ENCODE measurements at regions not wholly inside any gene's neighbourhood (a gene's known extent, or its start where the extent isn't known, plus 50 kb on each side); places are given as distances from the start of the nearest gene placed in this dataset.

DNA sequence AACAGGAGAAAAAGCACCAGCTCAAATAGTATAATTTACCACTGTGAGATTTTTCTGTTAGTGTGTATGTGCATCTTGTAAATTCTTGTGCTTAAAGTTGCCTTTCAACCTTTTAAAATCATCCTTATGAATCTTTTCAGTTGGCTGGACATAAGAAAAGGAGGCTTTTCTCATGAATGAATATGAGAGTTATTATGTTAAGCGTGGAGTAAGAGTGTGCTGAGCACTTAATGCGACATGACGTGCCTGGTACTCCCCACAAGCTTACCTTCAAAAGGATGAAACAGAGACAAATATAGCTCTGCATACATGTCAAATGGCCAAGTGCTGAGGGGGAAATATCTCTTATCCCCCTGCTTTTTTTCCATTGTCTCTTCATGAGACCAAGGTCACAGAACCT, 85.3 kb upstream of the ADGRL2 start:
- H3K36me3 ChIP-seq (ENCODE audit: control insufficient read depth in 1 of 2, insufficient read depth in 2 of 2, low read length in 2 of 2): no peaks in the 10 kb centered on the region
- no peak overlapping the region for H3K4me3 ChIP-seq (ENCODE audit: low read depth in 1 of 2, low read length in 2 of 2)
- no peaks in the 10 kb centered on the region for H3K4me1 ChIP-seq (ENCODE audit: control insufficient read depth in 1 of 2, insufficient read depth in 2 of 2, low read length in 2 of 2)
- H3K9me3 ChIP-seq (ENCODE audit: control insufficient read depth in 1 of 2, low read length in 2 of 2): no peaks in the 10 kb centered on the region
- no peak overlapping the region for H3K27ac ChIP-seq (ENCODE audit: low read depth, low read length)
- no peak overlapping the region for H3K9ac ChIP-seq (ENCODE audit: low read depth in 1 of 2, low read length in 2 of 2)
- H3K27me3 ChIP-seq (ENCODE audit: control insufficient read depth in 1 of 2, insufficient read depth in 2 of 2, low read length in 2 of 2): no peaks in the 10 kb centered on the region

DNA sequence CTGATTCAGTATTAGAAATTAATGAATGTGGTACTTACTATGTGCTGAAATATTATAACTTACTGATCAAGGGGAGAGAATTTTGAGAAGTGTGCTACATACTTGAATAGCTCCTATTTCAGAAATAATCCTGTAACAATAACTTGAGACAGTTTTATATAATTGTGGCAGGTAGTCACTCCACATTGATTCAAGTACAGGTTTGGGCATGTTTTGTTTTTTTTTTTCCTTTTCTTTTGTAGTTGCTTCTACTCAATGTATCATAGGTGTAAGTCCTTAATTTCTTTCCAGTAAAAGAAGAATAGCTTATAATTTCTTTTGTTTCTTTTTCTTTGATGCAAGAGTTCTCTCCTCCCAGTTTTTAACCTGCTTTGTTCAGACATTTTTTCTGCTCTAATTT, 86.1 kb upstream of the ADGRL2 start:
- no peaks in the 10 kb centered on the region for H3K27me3 ChIP-seq (ENCODE audit: control insufficient read depth in 1 of 2, insufficient read depth in 2 of 2, low read length in 2 of 2)
- no peak overlapping the region for H3K27ac ChIP-seq (ENCODE audit: low read depth, low read length)
- H3K4me3 ChIP-seq (ENCODE audit: low read depth in 1 of 2, low read length in 2 of 2): no peak overlapping the region
- H3K9ac ChIP-seq (ENCODE audit: low read depth in 1 of 2, low read length in 2 of 2): no peak overlapping the region
- no peaks in the 10 kb centered on the region for H3K9me3 ChIP-seq (ENCODE audit: control insufficient read depth in 1 of 2, low read length in 2 of 2)
- no peaks in the 10 kb centered on the region for H3K4me1 ChIP-seq (ENCODE audit: control insufficient read depth in 1 of 2, insufficient read depth in 2 of 2, low read length in 2 of 2)
- H3K36me3 ChIP-seq (ENCODE audit: control insufficient read depth in 1 of 2, insufficient read depth in 2 of 2, low read length in 2 of 2): no peaks in the 10 kb centered on the region

DNA sequence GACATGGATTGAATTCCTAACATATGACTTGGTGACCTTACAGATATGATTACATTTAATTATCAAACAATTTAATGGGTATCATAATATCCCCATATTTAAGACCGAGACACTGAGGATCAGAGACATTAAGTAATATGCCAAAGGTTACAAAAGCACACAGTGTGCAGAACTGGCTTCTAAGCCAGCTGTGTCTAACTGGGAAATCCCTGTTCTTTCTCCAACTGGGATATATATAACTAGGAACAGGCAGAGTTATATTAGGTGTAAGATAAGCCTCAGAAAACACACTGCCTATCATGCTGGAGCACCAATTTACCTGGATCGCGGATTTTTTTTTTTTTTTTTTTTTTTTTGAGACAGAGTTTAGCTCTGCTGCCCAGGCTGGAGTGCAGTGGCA, 88.3 kb upstream of the ADGRL2 start:
- Histone ChIP-seq H3K27me3 (ENCODE audit: control insufficient read depth in 1 of 2, insufficient read depth in 2 of 2, low read length in 2 of 2) (no peaks in the 10 kb centered on the region), H3K9me3 (ENCODE audit: control insufficient read depth in 1 of 2, low read length in 2 of 2) (no peaks in the 10 kb centered on the region), H3K4me1 (ENCODE audit: control insufficient read depth in 1 of 2, insufficient read depth in 2 of 2, low read length in 2 of 2) (no peaks in the 10 kb centered on the region), H3K9ac (ENCODE audit: low read depth in 1 of 2, low read length in 2 of 2) (no peak overlapping the region), H3K36me3 (ENCODE audit: control insufficient read depth in 1 of 2, insufficient read depth in 2 of 2, low read length in 2 of 2) (no peaks in the 10 kb centered on the region), H3K4me3 (ENCODE audit: low read depth in 1 of 2, low read length in 2 of 2) (no peak overlapping the region), H3K27ac (ENCODE audit: low read depth, low read length) (no peak overlapping the region)

- H3K4me1 ChIP-seq (ENCODE audit: control insufficient read depth in 1 of 2, insufficient read depth in 2 of 2, low read length in 2 of 2): no peaks in the 10 kb centered on the region
- no peak overlapping the region for H3K9ac ChIP-seq (ENCODE audit: low read depth in 1 of 2, low read length in 2 of 2)
These were observed 89.9 kb upstream of the ADGRL2 start for GRCh38 chr1:81710857-81711256.

GRCh38 chr1:81708250-81708649, 92.5 kb upstream of the ADGRL2 start:
- peaks cover 0 to 4% of the 10 kb centered on the region in 2 donors for H3K4me1 ChIP-seq (ENCODE audit: control insufficient read depth in 1 of 2, insufficient read depth in 2 of 2, low read length in 2 of 2)
- H3K9me3 ChIP-seq (ENCODE audit: control insufficient read depth in 1 of 2, low read length in 2 of 2): no peaks in the 10 kb centered on the region
- H3K9ac ChIP-seq (ENCODE audit: low read depth in 1 of 2, low read length in 2 of 2): no peak overlapping the region

More at GRCh38 chr1:81710857-81711256, 89.9 kb upstream of the ADGRL2 start:
- Histone ChIP-seq H3K4me3 (ENCODE audit: low read depth in 1 of 2, low read length in 2 of 2) (no peak overlapping the region), H3K27ac (ENCODE audit: low read depth, low read length) (no peak overlapping the region), H3K27me3 (ENCODE audit: control insufficient read depth in 1 of 2, insufficient read depth in 2 of 2, low read length in 2 of 2) (no peaks in the 10 kb centered on the region), H3K9me3 (ENCODE audit: control insufficient read depth in 1 of 2, low read length in 2 of 2) (no peaks in the 10 kb centered on the region), H3K36me3 (ENCODE audit: control insufficient read depth in 1 of 2, insufficient read depth in 2 of 2, low read length in 2 of 2) (no peaks in the 10 kb centered on the region)

DNA sequence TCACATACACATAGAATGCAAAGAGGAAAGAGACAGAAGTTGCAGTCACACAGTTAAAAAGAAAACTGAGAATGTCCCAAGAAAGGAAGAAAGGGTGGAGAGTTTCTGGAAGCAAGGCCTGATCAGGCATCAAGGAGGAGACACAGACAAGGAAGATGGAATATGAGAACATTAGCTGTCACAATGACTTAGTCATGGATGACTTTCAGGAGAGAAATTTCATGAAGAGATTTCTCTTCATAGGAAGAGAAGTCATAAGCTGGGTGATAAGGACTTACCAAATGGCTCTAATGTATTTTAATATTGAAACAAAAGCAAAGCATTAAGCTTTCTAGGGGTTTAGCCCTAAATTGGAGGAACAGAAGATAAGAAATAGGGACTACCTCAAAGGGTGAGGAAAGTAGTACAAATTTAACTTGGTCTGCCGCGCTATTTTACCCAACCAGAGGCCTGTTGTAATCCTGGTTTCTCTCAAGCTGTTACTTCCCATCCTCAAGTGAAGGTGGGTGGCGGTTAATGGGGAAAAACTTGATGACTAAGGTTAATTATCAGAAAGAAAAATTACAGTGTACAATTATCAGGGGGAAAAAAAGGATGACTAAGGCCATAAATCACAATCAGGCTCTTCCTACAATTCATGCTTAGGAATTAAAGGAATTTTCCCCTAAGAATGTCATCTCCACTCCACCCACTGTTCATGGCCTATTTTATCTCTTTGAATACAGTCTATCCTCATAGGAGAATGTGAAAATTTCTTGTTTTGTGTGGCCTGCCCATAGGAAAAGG, 93.9 kb upstream of the ADGRL2 start:
- Histone ChIP-seq H3K9ac (ENCODE audit: low read depth in 1 of 2, low read length in 2 of 2) (no peak overlapping the region), H3K36me3 (ENCODE audit: control insufficient read depth in 1 of 2, insufficient read depth in 2 of 2, low read length in 2 of 2) (no peaks in the 10 kb centered on the region), H3K9me3 (ENCODE audit: control insufficient read depth in 1 of 2, low read length in 2 of 2) (no peaks in the 10 kb centered on the region), H3K27me3 (ENCODE audit: control insufficient read depth in 1 of 2, insufficient read depth in 2 of 2, low read length in 2 of 2) (no peaks in the 10 kb centered on the region), H3K27ac (ENCODE audit: low read depth, low read length) (no peak overlapping the region), H3K4me1 (ENCODE audit: control insufficient read depth in 1 of 2, insufficient read depth in 2 of 2, low read length in 2 of 2) (peaks cover 0 to 4% of the 10 kb centered on the region in 2 donors), H3K4me3 (ENCODE audit: low read depth in 1 of 2, low read length in 2 of 2) (no peak overlapping the region)

More at GRCh38 chr1:81708250-81708649, 92.5 kb upstream of the ADGRL2 start:
- Histone ChIP-seq H3K27me3 (ENCODE audit: control insufficient read depth in 1 of 2, insufficient read depth in 2 of 2, low read length in 2 of 2) (no peaks in the 10 kb centered on the region), H3K4me3 (ENCODE audit: low read depth in 1 of 2, low read length in 2 of 2) (no peak overlapping the region), H3K36me3 (ENCODE audit: control insufficient read depth in 1 of 2, insufficient read depth in 2 of 2, low read length in 2 of 2) (no peaks in the 10 kb centered on the region), H3K27ac (ENCODE audit: low read depth, low read length) (no peak overlapping the region)

- Histone ChIP-seq H3K27ac (ENCODE audit: low read depth, low read length) (no peak overlapping the region), H3K4me3 (ENCODE audit: low read depth in 1 of 2, low read length in 2 of 2) (no peak overlapping the region), H3K36me3 (ENCODE audit: control insufficient read depth in 1 of 2, insufficient read depth in 2 of 2, low read length in 2 of 2) (no peaks in the 10 kb centered on the region), H3K9ac (ENCODE audit: low read depth in 1 of 2, low read length in 2 of 2) (no peak overlapping the region), H3K9me3 (ENCODE audit: control insufficient read depth in 1 of 2, low read length in 2 of 2) (no peaks in the 10 kb centered on the region), H3K27me3 (ENCODE audit: control insufficient read depth in 1 of 2, insufficient read depth in 2 of 2, low read length in 2 of 2) (no peaks in the 10 kb centered on the region), H3K4me1 (ENCODE audit: control insufficient read depth in 1 of 2, insufficient read depth in 2 of 2, low read length in 2 of 2) (peaks cover 0 to 4% of the 10 kb centered on the region in 2 donors)
These were observed 96.8 kb upstream of the ADGRL2 start for GRCh38 chr1:81703756-81704463.

GRCh38 chr1:81703391-81703755, 97.4 kb upstream of the ADGRL2 start:
- no peak overlapping the region for H3K9ac ChIP-seq (ENCODE audit: low read depth in 1 of 2, low read length in 2 of 2)
- no peak overlapping the region for H3K27ac ChIP-seq (ENCODE audit: low read depth, low read length)
- H3K27me3 ChIP-seq (ENCODE audit: control insufficient read depth in 1 of 2, insufficient read depth in 2 of 2, low read length in 2 of 2): no peaks in the 10 kb centered on the region
- no peaks in the 10 kb centered on the region for H3K9me3 ChIP-seq (ENCODE audit: control insufficient read depth in 1 of 2, low read length in 2 of 2)
- no peaks in the 10 kb centered on the region for H3K36me3 ChIP-seq (ENCODE audit: control insufficient read depth in 1 of 2, insufficient read depth in 2 of 2, low read length in 2 of 2)
- peaks cover 0 to 4% of the 10 kb centered on the region in 2 donors for H3K4me1 ChIP-seq (ENCODE audit: control insufficient read depth in 1 of 2, insufficient read depth in 2 of 2, low read length in 2 of 2)
- H3K4me3 ChIP-seq (ENCODE audit: low read depth in 1 of 2, low read length in 2 of 2): no peak overlapping the region

GRCh38 chr1:81702903-81703302, 97.8 kb upstream of the ADGRL2 start:
- H3K4me3 ChIP-seq (ENCODE audit: low read depth in 1 of 2, low read length in 2 of 2): no peak overlapping the region
- H3K36me3 ChIP-seq (ENCODE audit: control insufficient read depth in 1 of 2, insufficient read depth in 2 of 2, low read length in 2 of 2): no peaks in the 10 kb centered on the region
- H3K9me3 ChIP-seq (ENCODE audit: control insufficient read depth in 1 of 2, low read length in 2 of 2): no peaks in the 10 kb centered on the region
- no peaks in the 10 kb centered on the region for H3K27me3 ChIP-seq (ENCODE audit: control insufficient read depth in 1 of 2, insufficient read depth in 2 of 2, low read length in 2 of 2)
- H3K9ac ChIP-seq (ENCODE audit: low read depth in 1 of 2, low read length in 2 of 2): no peak overlapping the region
- no peak overlapping the region for H3K27ac ChIP-seq (ENCODE audit: low read depth, low read length)
- peaks cover 0 to 4% of the 10 kb centered on the region in 2 donors for H3K4me1 ChIP-seq (ENCODE audit: control insufficient read depth in 1 of 2, insufficient read depth in 2 of 2, low read length in 2 of 2)

- Histone ChIP-seq H3K36me3 (ENCODE audit: control insufficient read depth in 1 of 2, insufficient read depth in 2 of 2, low read length in 2 of 2) (no peaks in the 10 kb centered on the region), H3K27ac (ENCODE audit: low read depth, low read length) (no peak overlapping the region), H3K4me3 (ENCODE audit: low read depth in 1 of 2, low read length in 2 of 2) (no peak overlapping the region)
These were observed 98.5 kb upstream of the ADGRL2 start for GRCh38 chr1:81702079-81702715.

More at GRCh38 chr1:81702079-81702715, 98.5 kb upstream of the ADGRL2 start:
- Histone ChIP-seq H3K4me1 (ENCODE audit: control insufficient read depth in 1 of 2, insufficient read depth in 2 of 2, low read length in 2 of 2) (peaks cover 0 to 4% of the 10 kb centered on the region in 2 donors), H3K9me3 (ENCODE audit: control insufficient read depth in 1 of 2, low read length in 2 of 2) (no peaks in the 10 kb centered on the region), H3K27me3 (ENCODE audit: control insufficient read depth in 1 of 2, insufficient read depth in 2 of 2, low read length in 2 of 2) (no peaks in the 10 kb centered on the region), H3K9ac (ENCODE audit: low read depth in 1 of 2, low read length in 2 of 2) (no peak overlapping the region)
